Stomach (tissue), 4 donors: ENCODE measurements at regions not wholly inside any gene's neighbourhood (a gene's known extent, or its start where the extent isn't known, plus 50 kb on each side); places are given as distances from the start of the nearest gene placed in this dataset.

ENCODE experiments used
- CTCF ChIP-seq, 7 experiments: fragments of 450-650 bp in 4 of 7; fragments of 200-600 bp in 3 of 7; sonication (generic) in 3 of 7; IDR thresholded peaks; one replicate each; pipeline ENCODE4 v1.5.1; 2016 to 2019; ENCODE audit warnings: antibody characterized with exemption in 7 of 7, control low read depth in 2 of 7, mild to moderate bottlenecking in 1 of 7
- POLR2AphosphoS5 ChIP-seq, 3 donors: sonication (generic); formaldehyde crosslinking; IDR thresholded peaks; one replicate each; pipeline ENCODE4 v1.6.1; 2016; ENCODE audit warnings: antibody characterized with exemption in 3 of 3

- TF ChIP-seq CTCF (IDR thresholded peaks at IDR 0.05) = no peak
- TF ChIP-seq POLR2AphosphoS5 (IDR thresholded peaks at IDR 0.05) = no peak
Observed at GRCh38 chr11:95706974-95707387, 82.6 kb downstream of the FAM76B start.
